ENCODE measurements at regions not wholly inside any gene's neighbourhood (a gene's known extent, or its start where the extent isn't known, plus 50 kb on each side); places are given as distances from the start of the nearest gene placed in this dataset.

DNA sequence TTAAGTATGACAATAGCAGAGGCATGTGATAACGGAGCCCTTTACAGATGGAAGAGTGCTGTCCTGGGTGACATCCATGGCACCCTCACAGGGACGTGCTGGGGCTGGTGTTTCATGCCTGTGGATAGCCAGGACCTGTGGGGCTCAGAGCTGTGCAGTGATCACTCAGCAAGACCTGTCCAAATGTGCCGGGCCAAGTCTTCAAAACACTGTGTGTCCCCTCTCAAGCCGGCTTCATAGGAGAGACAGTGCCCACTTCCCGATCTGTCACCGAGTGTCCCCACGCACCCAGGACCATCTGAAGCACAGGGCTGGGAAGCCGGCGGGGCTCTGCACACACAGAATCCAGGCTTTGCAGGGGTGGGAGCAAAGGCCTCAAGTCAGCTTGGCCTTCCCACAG, 217.2 kb upstream of the IGF1R start:
- TF ChIP-seq POLR2AphosphoS5 (IDR thresholded peaks at IDR 0.05; ENCODE audit: low read depth) = no peak
- TF ChIP-seq CTCF (IDR thresholded peaks at IDR 0.05; ENCODE audit: insufficient read depth, low read length) = no peak
- TF ChIP-seq, protein P1, sequence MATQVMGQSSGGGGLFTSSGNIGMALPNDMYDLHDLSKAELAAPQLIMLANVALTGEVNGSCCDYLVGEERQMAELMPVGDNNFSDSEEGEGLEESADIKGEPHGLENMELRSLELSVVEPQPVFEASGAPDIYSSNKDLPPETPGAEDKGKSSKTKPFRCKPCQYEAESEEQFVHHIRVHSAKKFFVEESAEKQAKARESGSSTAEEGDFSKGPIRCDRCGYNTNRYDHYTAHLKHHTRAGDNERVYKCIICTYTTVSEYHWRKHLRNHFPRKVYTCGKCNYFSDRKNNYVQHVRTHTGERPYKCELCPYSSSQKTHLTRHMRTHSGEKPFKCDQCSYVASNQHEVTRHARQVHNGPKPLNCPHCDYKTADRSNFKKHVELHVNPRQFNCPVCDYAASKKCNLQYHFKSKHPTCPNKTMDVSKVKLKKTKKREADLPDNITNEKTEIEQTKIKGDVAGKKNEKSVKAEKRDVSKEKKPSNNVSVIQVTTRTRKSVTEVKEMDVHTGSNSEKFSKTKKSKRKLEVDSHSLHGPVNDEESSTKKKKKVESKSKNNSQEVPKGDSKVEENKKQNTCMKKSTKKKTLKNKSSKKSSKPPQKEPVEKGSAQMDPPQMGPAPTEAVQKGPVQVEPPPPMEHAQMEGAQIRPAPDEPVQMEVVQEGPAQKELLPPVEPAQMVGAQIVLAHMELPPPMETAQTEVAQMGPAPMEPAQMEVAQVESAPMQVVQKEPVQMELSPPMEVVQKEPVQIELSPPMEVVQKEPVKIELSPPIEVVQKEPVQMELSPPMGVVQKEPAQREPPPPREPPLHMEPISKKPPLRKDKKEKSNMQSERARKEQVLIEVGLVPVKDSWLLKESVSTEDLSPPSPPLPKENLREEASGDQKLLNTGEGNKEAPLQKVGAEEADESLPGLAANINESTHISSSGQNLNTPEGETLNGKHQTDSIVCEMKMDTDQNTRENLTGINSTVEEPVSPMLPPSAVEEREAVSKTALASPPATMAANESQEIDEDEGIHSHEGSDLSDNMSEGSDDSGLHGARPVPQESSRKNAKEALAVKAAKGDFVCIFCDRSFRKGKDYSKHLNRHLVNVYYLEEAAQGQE (IDR thresholded peaks at IDR 0.05; ENCODE audit: insufficient replicate concordance, low read depth) = no peak
- TF ChIP-seq GABPA (IDR thresholded peaks at IDR 0.05; ENCODE audit: low read depth) = no peak
